HEK293T (cell line): ENCODE measurements at regions not wholly inside any gene's neighbourhood (a gene's known extent, or its start where the extent isn't known, plus 50 kb on each side); places are given as distances from the start of the nearest gene placed in this dataset.

Experiments
- CTCF ChIA-PET: fragments of 350-600 bp; formaldehyde crosslinking; extraction: SDS; loops from one replicate; lab custom pipeline; 2021; ENCODE audit warnings: antibody characterized with exemption, inconsistent platforms; lab: Yijun Ruan, JAX
- POLR2A ChIA-PET: fragments of 350-600 bp; formaldehyde crosslinking; extraction: SDS; loops from one replicate; lab custom pipeline; 2020; ENCODE audit warnings: antibody characterized with exemption, inconsistent platforms; lab: Yijun Ruan, JAX
- DNase-seq: peaks from one replicate; pipeline ENCODE4 v3.0.0; 2012; ENCODE audit warnings: mixed read lengths; ENCODE audit errors: extremely low spot score
- ARNT ChIP-seq: fragments of 450-650 bp; IDR thresholded peaks from 2 replicates; pipeline ENCODE4 v1.6.1; 2017; ENCODE audit warnings: mild to moderate bottlenecking
- BHLHE40 ChIP-seq: fragments of 450-650 bp; IDR thresholded peaks from 2 replicates; pipeline ENCODE4 v1.6.1; 2016; ENCODE audit warnings: mild to moderate bottlenecking, moderate library complexity, borderline replicate concordance
- CTBP1 ChIP-seq: fragments of 450-650 bp; IDR thresholded peaks from 2 replicates; pipeline ENCODE4 v1.6.1; 2016; ENCODE audit warnings: borderline replicate concordance
- ELF4 ChIP-seq: fragments of 450-650 bp; IDR thresholded peaks from 2 replicates; pipeline ENCODE4 v1.6.1; 2017; ENCODE audit warnings: antibody characterized with exemption
- FOXA1 ChIP-seq: fragments of 450-650 bp; IDR thresholded peaks from 2 replicates; pipeline ENCODE4 v1.6.1; 2016; ENCODE audit warnings: mild to moderate bottlenecking
- FOXK2 ChIP-seq: fragments of 450-650 bp; IDR thresholded peaks from 2 replicates; pipeline ENCODE4 v1.6.1; 2016; ENCODE audit warnings: mild to moderate bottlenecking
- FOXM1 ChIP-seq: fragments of 450-650 bp; IDR thresholded peaks from 2 replicates; pipeline ENCODE4 v1.6.1; 2017; ENCODE audit warnings: mild to moderate bottlenecking, borderline replicate concordance
- HDGF ChIP-seq: fragments of 450-650 bp; IDR thresholded peaks from 2 replicates; pipeline ENCODE4 v1.6.1; 2017; ENCODE audit warnings: antibody characterized with exemption, borderline replicate concordance
- L3MBTL2 ChIP-seq: fragments of 450-650 bp; conservative IDR thresholded peaks from 2 replicates; pipeline ENCODE4 v1.6.1; 2016; ENCODE audit warnings: mild to moderate bottlenecking
- LEF1 ChIP-seq: fragments of 450-650 bp; IDR thresholded peaks from 2 replicates; pipeline ENCODE4 v1.6.1; 2017; ENCODE audit warnings: mild to moderate bottlenecking, borderline replicate concordance
- NFRKB ChIP-seq: fragments of 450-650 bp; IDR thresholded peaks from 2 replicates; pipeline ENCODE4 v1.6.1; 2016; ENCODE audit warnings: mild to moderate bottlenecking, moderate library complexity
- PKNOX1 ChIP-seq: fragments of 450-650 bp; IDR thresholded peaks from 2 replicates; pipeline ENCODE4 v1.6.1; 2016
- SP1 ChIP-seq: fragments of 450-650 bp; IDR thresholded peaks from 2 replicates; pipeline ENCODE4 v1.6.1; 2017
- SUZ12 ChIP-seq: fragments of 450-650 bp; IDR thresholded peaks from 2 replicates; pipeline ENCODE4 v1.6.1; 2016; ENCODE audit warnings: mild to moderate bottlenecking
- TARDBP ChIP-seq: fragments of 450-650 bp; IDR thresholded peaks from 2 replicates; pipeline ENCODE4 v1.6.1; 2016
- ZNF384 ChIP-seq: fragments of 450-650 bp; IDR thresholded peaks from 2 replicates; pipeline ENCODE4 v1.6.1; 2016

- CTCF ChIA-PET: interaction anchor here (1.3 kb wide), 1 partner anchor 29 kb away, joined by 3 read pairs; no protein-coding TSS in a partner anchor
These were observed 73.2 kb upstream of the GATA5 start for GRCh38 chr20:62549029-62549428.

GRCh38 chr20:62549499-62550086 lies 73.8 kb upstream of the GATA5 start:
- DNase-seq: no peak
- ChIA-PET POLR2A (no interaction called here), CTCF (interaction anchor here (1.3 kb wide), 1 partner anchor 28 kb away, joined by 3 read pairs; no protein-coding TSS in a partner anchor)
- TF ChIP-seq ZNF384 (no peak), CTBP1 (no peak), LEF1 (no peak), FOXK2 (no peak), ARNT (no peak), SUZ12 (no peak), FOXA1 (no peak), ELF4 (no peak)

More at GRCh38 chr20:62549029-62549428, 73.2 kb upstream of the GATA5 start:
- POLR2A ChIA-PET: no interaction called here
- DNase-seq: no peak
- no peak for TF ChIP-seq SP1
- TF ChIP-seq CTBP1: no peak
- TF ChIP-seq TARDBP: no peak
- no peak for TF ChIP-seq HDGF
- no peak for TF ChIP-seq ARNT

GRCh38 chr20:62550087-62550632 lies 74.4 kb upstream of the GATA5 start:
- no peak for DNase-seq
- ChIA-PET CTCF (interaction anchor here (1.3 to 1.6 kb wide), 2 partner anchors 27 to 50 kb away, joined by 3 to 5 read pairs; no protein-coding TSS in a partner anchor), POLR2A (no interaction called here)
- TF ChIP-seq PKNOX1: no peak
- TF ChIP-seq ARNT: no peak
- TF ChIP-seq FOXA1: no peak
- no peak for TF ChIP-seq FOXM1
- TF ChIP-seq HDGF: no peak
- no peak for TF ChIP-seq NFRKB
- no peak for TF ChIP-seq ZNF384
- TF ChIP-seq SUZ12: no peak
- no peak for TF ChIP-seq LEF1
- TF ChIP-seq SP1: no peak
- TF ChIP-seq CTBP1: no peak
- no peak for TF ChIP-seq BHLHE40
- TF ChIP-seq L3MBTL2: no peak
- no peak for TF ChIP-seq FOXK2
- no peak for TF ChIP-seq ELF4
- TF ChIP-seq TARDBP: no peak

GRCh38 chr20:62551407-62552323 lies 75.9 kb upstream of the GATA5 start:
- ChIA-PET POLR2A (no interaction called here), CTCF (interaction anchor here (1.6 kb wide), 1 partner anchor 52 kb away, joined by 5 read pairs; no protein-coding TSS in a partner anchor)
- TF ChIP-seq ARNT (no peak), NFRKB (no peak), CTBP1 (no peak), HDGF (no peak), ZNF384 (no peak), FOXM1 (no peak), ELF4 (no peak), FOXA1 (no peak), BHLHE40 (no peak), FOXK2 (no peak), SP1 (no peak), PKNOX1 (no peak), TARDBP (no peak), SUZ12 (no peak), L3MBTL2 (no peak), LEF1 (no peak)
- DNase-seq: peak; percentile 27

GRCh38 chr20:62552613-62553012 lies 76.8 kb upstream of the GATA5 start:
- no peak for TF ChIP-seq ELF4
- TF ChIP-seq ARNT: no peak
- TF ChIP-seq SUZ12: no peak
- TF ChIP-seq FOXK2: no peak
- no peak for TF ChIP-seq CTBP1
- no peak for TF ChIP-seq TARDBP
- no peak for TF ChIP-seq LEF1
- no peak for TF ChIP-seq PKNOX1
- no peak for TF ChIP-seq FOXM1
- TF ChIP-seq ZNF384: no peak
- no peak for TF ChIP-seq BHLHE40
- TF ChIP-seq NFRKB: no peak
- POLR2A ChIA-PET: no interaction called here

More at GRCh38 chr20:62552613-62553012, 76.8 kb upstream of the GATA5 start:
- no peak for DNase-seq
- CTCF ChIA-PET: no interaction called here
